ENCODE measurements at regions not wholly inside any gene's neighbourhood (a gene's known extent, or its start where the extent isn't known, plus 50 kb on each side); places are given as distances from the start of the nearest gene placed in this dataset.
"Not testable (repeated sequence)": the region's sequence is repeated elsewhere in the genome, so short reads cannot be mapped to it uniquely, and the experiment has no call there.

DNA sequence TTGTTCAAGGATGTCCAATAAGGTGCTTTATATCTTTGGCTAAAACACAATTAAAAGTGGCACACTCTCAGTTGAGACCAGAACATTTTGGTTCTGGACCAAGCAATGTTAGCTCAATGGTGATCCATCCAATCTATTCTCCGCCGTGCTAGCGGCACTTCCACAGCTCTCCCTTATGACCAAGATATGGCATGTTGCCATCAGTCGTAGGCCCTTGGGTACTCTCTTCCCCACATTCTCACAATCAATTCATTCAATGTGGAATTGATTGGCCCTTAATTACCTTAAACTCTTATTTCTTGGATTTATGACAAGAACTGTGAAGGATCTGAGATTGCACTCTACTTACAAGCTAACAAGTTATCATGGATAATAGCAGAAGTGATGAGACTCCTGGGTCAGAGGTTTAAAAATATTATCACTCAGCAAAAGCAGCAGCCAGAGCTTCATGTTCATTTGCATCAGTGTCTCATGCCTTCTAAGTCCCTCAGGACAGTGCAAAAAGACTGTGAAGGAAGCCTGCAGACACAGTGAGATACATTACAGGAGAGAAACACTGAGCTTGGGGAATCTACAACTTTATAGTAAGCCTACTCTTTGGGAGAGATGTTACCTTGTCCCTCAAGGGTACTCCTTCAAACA lies 80.0 kb upstream of the ARG1 start:
- H3K9me3 ChIP-seq (ENCODE audit: control insufficient read depth, low read length), result no peaks in the 10 kb centered on the region
- H3K27ac ChIP-seq (ENCODE audit: low read depth, low read length, severe bottlenecking), result no peak overlapping the region
- H3K36me3 ChIP-seq (ENCODE audit: control insufficient read depth, insufficient read depth, low read length), result no peaks in the 10 kb centered on the region
- WGBS, 2 experiments (ENCODE audit: insufficient coverage in 2 of 2), result 87 to 100% methylated on average over 3 of the region's 4 CpGs
- peaks cover 2% of the 10 kb centered on the region for H3K4me1 ChIP-seq (ENCODE audit: control insufficient read depth, insufficient read depth, low read length, poor library complexity, severe bottlenecking)
- H3K4me3 ChIP-seq (ENCODE audit: extremely low read depth, insufficient read depth, low read length, poor library complexity, severe bottlenecking), result no peak overlapping the region

GRCh38 chr6:131504387-131504786 lies 68.6 kb upstream of the ARG1 start:
- 100% methylated on average over 1 of the region's 5 CpGs; no CpG with 5 or more reads in 1 of the 2 experiments for WGBS, 2 experiments (ENCODE audit: insufficient coverage in 2 of 2)

GRCh38 chr6:131510094-131510493 lies 62.9 kb upstream of the ARG1 start:
- peaks cover 3% of the 10 kb centered on the region for H3K9me3 ChIP-seq (ENCODE audit: control insufficient read depth, low read length)
- no peak overlapping the region for H3K4me3 ChIP-seq (ENCODE audit: extremely low read depth, insufficient read depth, low read length, poor library complexity, severe bottlenecking)
- H3K4me1 ChIP-seq (ENCODE audit: control insufficient read depth, insufficient read depth, low read length, poor library complexity, severe bottlenecking), result no peaks in the 10 kb centered on the region
- WGBS, 2 experiments (ENCODE audit: insufficient coverage in 2 of 2), result 46 to 56% methylated on average over 2 of the region's 5 CpGs
- H3K36me3 ChIP-seq (ENCODE audit: control insufficient read depth, insufficient read depth, low read length), result no peaks in the 10 kb centered on the region
- H3K27ac ChIP-seq (ENCODE audit: low read depth, low read length, severe bottlenecking), result no peak overlapping the region

More at GRCh38 chr6:131504387-131504786, 68.6 kb upstream of the ARG1 start:
- H3K4me3 ChIP-seq (ENCODE audit: extremely low read depth, insufficient read depth, low read length, poor library complexity, severe bottlenecking); H3K36me3 ChIP-seq (ENCODE audit: control insufficient read depth, insufficient read depth, low read length); H3K27ac ChIP-seq (ENCODE audit: low read depth, low read length, severe bottlenecking); H3K9me3 ChIP-seq (ENCODE audit: control insufficient read depth, low read length); H3K4me1 ChIP-seq (ENCODE audit: control insufficient read depth, insufficient read depth, low read length, poor library complexity, severe bottlenecking): not testable (repeated sequence)

DNA sequence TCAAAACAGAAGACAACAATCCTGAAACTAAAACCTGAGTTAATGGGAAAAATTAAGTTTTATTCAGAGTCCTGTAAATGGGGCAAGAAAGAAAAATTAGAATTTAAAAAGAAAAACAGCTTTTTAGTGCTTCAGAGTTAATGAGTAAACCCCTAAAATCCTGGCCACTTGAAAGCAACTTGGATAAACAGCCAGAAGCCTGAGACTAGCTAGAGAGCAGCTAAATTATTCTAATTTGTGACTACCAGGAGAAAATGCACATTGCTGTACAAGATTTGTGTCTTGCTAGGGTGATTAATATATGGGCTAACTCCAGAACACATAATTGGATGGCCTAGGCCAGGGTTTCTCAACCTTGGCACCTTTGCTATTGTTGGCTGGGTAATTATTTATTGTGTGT lies 62.4 kb upstream of the ARG1 start:
- H3K27ac ChIP-seq (ENCODE audit: low read depth, low read length, severe bottlenecking), result no peak overlapping the region
- H3K4me3 ChIP-seq (ENCODE audit: extremely low read depth, insufficient read depth, low read length, poor library complexity, severe bottlenecking), result no peak overlapping the region
- H3K4me1 ChIP-seq (ENCODE audit: control insufficient read depth, insufficient read depth, low read length, poor library complexity, severe bottlenecking), result no peaks in the 10 kb centered on the region
- peaks cover 4% of the 10 kb centered on the region for H3K9me3 ChIP-seq (ENCODE audit: control insufficient read depth, low read length)
- H3K36me3 ChIP-seq (ENCODE audit: control insufficient read depth, insufficient read depth, low read length), result no peaks in the 10 kb centered on the region

GRCh38 chr6:131519670-131520436 lies 53.2 kb upstream of the ARG1 start:
- 58 to 60% methylated on average over 2 of the region's 2 CpGs for WGBS, 2 experiments (ENCODE audit: insufficient coverage in 2 of 2)
- no peaks in the 10 kb centered on the region for H3K4me1 ChIP-seq (ENCODE audit: control insufficient read depth, insufficient read depth, low read length, poor library complexity, severe bottlenecking)
- H3K9me3 ChIP-seq (ENCODE audit: control insufficient read depth, low read length), result peaks cover 6% of the 10 kb centered on the region
- H3K4me3 ChIP-seq (ENCODE audit: extremely low read depth, insufficient read depth, low read length, poor library complexity, severe bottlenecking), result no peak overlapping the region
- H3K36me3 ChIP-seq (ENCODE audit: control insufficient read depth, insufficient read depth, low read length), result no peaks in the 10 kb centered on the region
- H3K27ac ChIP-seq (ENCODE audit: low read depth, low read length, severe bottlenecking), result no peak overlapping the region

Measured in mesodermal cell (in vitro differentiated cells).